Peyer's patch (tissue), 4 donors: ENCODE measurements at regions not wholly inside any gene's neighbourhood (a gene's known extent, or its start where the extent isn't known, plus 50 kb on each side); places are given as distances from the start of the nearest gene placed in this dataset.

Experiments used
- DNase-seq, 3 donors: peaks; one replicate each; pipeline ENCODE4 v3.0.0-alpha.2; 2017 to 2019
- H3K27ac ChIP-seq, 4 donors: fragments of 200-600 bp; sonication (generic); one replicate each; pipeline ENCODE4 v1.5.1; 2016 to 2019
- H3K27me3 ChIP-seq, 2 donors: fragments of 200-600 bp; sonication (generic); one replicate each; pipeline ENCODE4 v1.5.1; 2019
- H3K36me3 ChIP-seq, 3 donors: fragments of 200-600 bp; sonication (generic); one replicate each; pipeline ENCODE4 v1.5.1; 2016 to 2019
- H3K4me1 ChIP-seq, 4 donors: fragments of 200-600 bp; sonication (generic); one replicate each; pipeline ENCODE4 v1.5.1; 2016 to 2019
- H3K4me3 ChIP-seq, 4 donors: fragments of 200-600 bp; sonication (generic); 1 replicate in 3 of 4; 2 replicates in 1 of 4; pipeline ENCODE4 v1.5.1; 2016 to 2019; ENCODE audit warnings: mild to moderate bottlenecking in 1 of 4
- H3K9me3 ChIP-seq, 4 donors: fragments of 200-600 bp; sonication (generic); one replicate each; pipeline ENCODE4 v1.5.1; 2016 to 2019; ENCODE audit warnings: mild to moderate bottlenecking in 1 of 4
- CTCF ChIP-seq, 6 experiments: fragments of 450-650 bp in 4 of 6; fragments of 200-600 bp in 2 of 6; sonication (generic) in 1 of 6; IDR thresholded peaks; one replicate each; pipeline ENCODE4 v1.5.1; 2017 to 2019; ENCODE audit warnings: antibody characterized with exemption in 6 of 6, mild to moderate bottlenecking in 3 of 6, moderate library complexity in 1 of 6
- POLR2A ChIP-seq, 2 donors: fragments of 450-650 bp; IDR thresholded peaks; one replicate each; pipeline ENCODE4 v1.5.1; 2017; ENCODE audit warnings: antibody characterized with exemption in 2 of 2, mild to moderate bottlenecking in 2 of 2, moderate library complexity in 2 of 2

GRCh38 chr15:95448531-95449229 lies 881.8 kb upstream of the NR2F2 start:
- TF ChIP-seq CTCF (IDR thresholded peaks at IDR 0.05) = no peak
- TF ChIP-seq POLR2A (IDR thresholded peaks at IDR 0.05) = no peak
- H3K4me1 ChIP-seq = no peaks in the 10 kb centered on the region

GRCh38 chr15:95449230-95449628 lies 881.3 kb upstream of the NR2F2 start:
- Histone ChIP-seq H3K36me3 (no peaks in the 10 kb centered on the region), H3K27ac (no peak overlapping the region), H3K27me3 (no peaks in the 10 kb centered on the region), H3K9me3 (no peaks in the 10 kb centered on the region), H3K4me3 (no peak overlapping the region), H3K4me1 (no peaks in the 10 kb centered on the region)
- no peak for DNase-seq
- TF ChIP-seq CTCF (IDR thresholded peaks at IDR 0.05) = no peak
- no peak for TF ChIP-seq POLR2A (IDR thresholded peaks at IDR 0.05)

More at GRCh38 chr15:95448531-95449229, 881.8 kb upstream of the NR2F2 start:
- Histone ChIP-seq H3K36me3 (no peaks in the 10 kb centered on the region), H3K9me3 (no peaks in the 10 kb centered on the region), H3K4me3 (no peak overlapping the region), H3K27me3 (no peaks in the 10 kb centered on the region), H3K27ac (no peak overlapping the region)
- no peak for DNase-seq

- Histone ChIP-seq H3K4me1 (no peaks in the 10 kb centered on the region), H3K36me3 (no peaks in the 10 kb centered on the region), H3K27ac (no peak overlapping the region), H3K4me3 (no peak overlapping the region), H3K9me3 (no peaks in the 10 kb centered on the region), H3K27me3 (no peaks in the 10 kb centered on the region)
- TF ChIP-seq CTCF (IDR thresholded peaks at IDR 0.05) = no peak
- no peak for TF ChIP-seq POLR2A (IDR thresholded peaks at IDR 0.05)
- no peak for DNase-seq
These were observed 880.1 kb upstream of the NR2F2 start for GRCh38 chr15:95450413-95450812.

GRCh38 chr15:95451938-95452337 lies 878.6 kb upstream of the NR2F2 start:
- Histone ChIP-seq H3K27ac (no peak overlapping the region), H3K4me1 (no peaks in the 10 kb centered on the region), H3K9me3 (no peaks in the 10 kb centered on the region), H3K4me3 (no peak overlapping the region), H3K27me3 (no peaks in the 10 kb centered on the region), H3K36me3 (no peaks in the 10 kb centered on the region)
- no peak for DNase-seq
- TF ChIP-seq POLR2A (IDR thresholded peaks at IDR 0.05) (no peak), CTCF (IDR thresholded peaks at IDR 0.05) (no peak)

- Histone ChIP-seq H3K36me3 (no peaks in the 10 kb centered on the region), H3K27ac (no peak overlapping the region), H3K9me3 (no peaks in the 10 kb centered on the region), H3K27me3 (no peaks in the 10 kb centered on the region), H3K4me3 (no peak overlapping the region), H3K4me1 (no peaks in the 10 kb centered on the region)
- TF ChIP-seq CTCF (IDR thresholded peaks at IDR 0.05) = no peak
- DNase-seq = no peak
These were observed 875.9 kb upstream of the NR2F2 start for GRCh38 chr15:95454403-95455262.
